GM23338 (cell line): ENCODE measurements at regions not wholly inside any gene's neighbourhood (a gene's known extent, or its start where the extent isn't known, plus 50 kb on each side); places are given as distances from the start of the nearest gene placed in this dataset.

Experiments
- ATAC-seq: fragments of 200-7000 bp; cut with Tn5 transposase; 3 replicates; pipeline ENCODE4 v1.9.1; 2020
- DNase-seq: peaks from one replicate; pipeline ENCODE4 v3.0.0-alpha.2; 2015; ENCODE audit warnings: low spot score
- H2AFZ ChIP-seq: fragments of 200-600 bp; sonication (generic); 2 replicates; pipeline ENCODE4 v1.8.0; 2016; ENCODE audit warnings: antibody characterized with exemption, mild to moderate bottlenecking, moderate library complexity
- H3F3A ChIP-seq: fragments of 200-600 bp; sonication (generic); replicated peaks from 2 replicates; pipeline ENCODE4 v1.8.0; 2017; ENCODE audit warnings: antibody characterized with exemption, mixed run types, low read depth
- H3K27ac ChIP-seq: fragments of 200-600 bp; sonication (generic); 2 replicates; pipeline ENCODE4 v1.6.1; 2016; ENCODE audit warnings: low read depth
- H3K27me3 ChIP-seq: fragments of 200-600 bp; sonication (generic); 2 replicates; pipeline ENCODE4 v1.8.0; 2016; ENCODE audit warnings: mild to moderate bottlenecking, mixed run types, moderate library complexity; ENCODE audit not compliant: insufficient read depth
- H3K36me3 ChIP-seq: fragments of 200-600 bp; sonication (generic); 2 replicates; pipeline ENCODE4 v1.8.0; 2016; ENCODE audit warnings: mild to moderate bottlenecking; ENCODE audit not compliant: insufficient read depth
- H3K4me1 ChIP-seq: fragments of 200-600 bp; sonication (generic); 2 replicates; pipeline ENCODE4 v1.8.0; 2016; ENCODE audit warnings: mild to moderate bottlenecking, moderate library complexity; ENCODE audit not compliant: insufficient read depth
- H3K4me2 ChIP-seq: fragments of 200-600 bp; sonication (generic); 2 replicates; pipeline ENCODE4 v1.7.1; 2017; ENCODE audit warnings: mixed run types
- H3K4me3 ChIP-seq: fragments of 200-600 bp; sonication (generic); 2 replicates; pipeline ENCODE4 v1.6.1; 2016; ENCODE audit warnings: mixed run types
- H3K79me2 ChIP-seq: fragments of 200-600 bp; sonication (generic); replicated peaks from 2 replicates; pipeline ENCODE4 v1.8.0; 2017; ENCODE audit warnings: mild to moderate bottlenecking; ENCODE audit not compliant: insufficient read depth
- H3K9me2 ChIP-seq: fragments of 200-600 bp; sonication (generic); 2 replicates; pipeline ENCODE4 v1.8.0; 2017; ENCODE audit not compliant: insufficient read depth
- H4K20me1 ChIP-seq: fragments of 200-600 bp; sonication (generic); replicated peaks from 2 replicates; pipeline ENCODE4 v1.8.0; 2017; ENCODE audit warnings: mild to moderate bottlenecking; ENCODE audit not compliant: insufficient read depth
- H3K27ac Mint-ChIP-seq: 2 replicates; pipeline ENCODE4 v1.8.0; 2020; ENCODE audit warnings: inconsistent platforms, mild to moderate bottlenecking, moderate library complexity, mixed read lengths
- H3K27me3 Mint-ChIP-seq: 3 replicates; pipeline ENCODE4 v1.8.0; 2022; ENCODE audit warnings: low read depth, mild to moderate bottlenecking, moderate library complexity, mixed read lengths, inconsistent platforms; ENCODE audit not compliant: insufficient read depth, poor library complexity
- H3K36me3 Mint-ChIP-seq: 3 replicates; pipeline ENCODE4 v1.8.0; 2021; ENCODE audit warnings: low read depth, mild to moderate bottlenecking, inconsistent platforms, moderate library complexity, mixed read lengths
- H3K4me1 Mint-ChIP-seq: 3 replicates; pipeline ENCODE4 v1.8.0; 2020; ENCODE audit warnings: mild to moderate bottlenecking, inconsistent platforms, mixed read lengths
- H3K4me3 Mint-ChIP-seq: 3 replicates; pipeline ENCODE4 v1.8.0; 2021; ENCODE audit warnings: moderate library complexity, mild to moderate bottlenecking, inconsistent platforms, mixed read lengths
- H3K9me3 Mint-ChIP-seq: 3 replicates; pipeline ENCODE4 v1.8.0; 2020; ENCODE audit warnings: moderate library complexity, mild to moderate bottlenecking, inconsistent platforms, mixed read lengths
- CREB1 ChIP-seq: fragments of 250-450 bp; sonication (Bioruptor Pico); IDR thresholded peaks from 2 replicates; pipeline ENCODE4 v1.5.0; 2020; ENCODE audit warnings: low read depth, mild to moderate bottlenecking, moderate library complexity
- CTCF ChIP-seq, 2 experiments: fragments of 200-600 bp in 1 of 2; sonication (generic) in 1 of 2; conservative IDR thresholded peaks; 2 replicates each; pipeline versions ENCODE4 v1.5.1 to v1.6.1; 2016 to 2017; ENCODE audit warnings: antibody characterized with exemption in 2 of 2, low read depth in 2 of 2, mild to moderate bottlenecking in 2 of 2, moderate library complexity in 1 of 2
- ETS1 ChIP-seq: IDR thresholded peaks from 2 replicates; pipeline ENCODE4 v1.6.1; 2016; ENCODE audit warnings: antibody characterized with exemption
- EZH2phosphoT487 ChIP-seq: fragments of 200-600 bp; sonication (generic); IDR thresholded peaks from one replicate; pipeline ENCODE4 v1.8.1; 2018; ENCODE audit warnings: antibody characterized with exemption; ENCODE audit not compliant: unreplicated experiment
- ZNF114 ChIP-seq: fragments of 250-450 bp; sonication (Bioruptor Pico); IDR thresholded peaks from 2 replicates; pipeline ENCODE4 v1.5.0; 2020; ENCODE audit warnings: mild to moderate bottlenecking, moderate library complexity
- ZNF331 ChIP-seq: fragments of 250-450 bp; sonication (Bioruptor Pico); IDR thresholded peaks from 2 replicates; pipeline ENCODE4 v1.5.0; 2020; ENCODE audit warnings: low read depth, mild to moderate bottlenecking, moderate library complexity
- ZNF462 ChIP-seq: fragments of 250-450 bp; sonication (Bioruptor Pico); IDR thresholded peaks from 2 replicates; pipeline ENCODE4 v1.5.0; 2020; ENCODE audit warnings: mild to moderate bottlenecking, moderate library complexity

- H3F3A ChIP-seq, result no peaks in the 10 kb centered on the region
- Mint-ChIP-seq H3K27me3 (no peaks in the 10 kb centered on the region), H3K27ac (no peak overlapping the region), H3K4me3 (no peak overlapping the region), H3K9me3 (no peaks in the 10 kb centered on the region), H3K36me3 (no peaks in the 10 kb centered on the region), H3K4me1 (peaks cover 8% of the 10 kb centered on the region; the same call in 2 of the 3 replicates)
- no peaks in the 10 kb centered on the region for H3K9me2 ChIP-seq
- peaks cover 10% of the 10 kb centered on the region for H3K4me1 ChIP-seq
- ATAC-seq (no peak), DNase-seq (no peak)
- H3K4me3 ChIP-seq, result no peak overlapping the region
- H3K79me2 ChIP-seq, result no peaks in the 10 kb centered on the region
- H2AFZ ChIP-seq, result no peak overlapping the region
- H3K27me3 ChIP-seq, result no peaks in the 10 kb centered on the region
- H4K20me1 ChIP-seq, result no peaks in the 10 kb centered on the region
- TF ChIP-seq ZNF331 (no peak), CTCF (conservative IDR thresholded peaks at IDR 0.05; ENCODE audit: low read depth in 2 of 2) (no peak), EZH2phosphoT487 (no peak), CREB1 (CRISPR knock-in tag) (no peak), ZNF114 (CRISPR knock-in tag) (no peak), ZNF462 (CRISPR knock-in tag) (no peak), ETS1 (no peak)
- H3K36me3 ChIP-seq, result no peaks in the 10 kb centered on the region
- H3K4me2 ChIP-seq, result no peak overlapping the region
- no peak overlapping the region for H3K27ac ChIP-seq
Observed at GRCh38 chr4:137266511-137266910, 265.8 kb downstream of the PCDH18 start.
